ENCODE measurements at regions not wholly inside any gene's neighbourhood (a gene's known extent, or its start where the extent isn't known, plus 50 kb on each side); places are given as distances from the start of the nearest gene placed in this dataset.

DNA sequence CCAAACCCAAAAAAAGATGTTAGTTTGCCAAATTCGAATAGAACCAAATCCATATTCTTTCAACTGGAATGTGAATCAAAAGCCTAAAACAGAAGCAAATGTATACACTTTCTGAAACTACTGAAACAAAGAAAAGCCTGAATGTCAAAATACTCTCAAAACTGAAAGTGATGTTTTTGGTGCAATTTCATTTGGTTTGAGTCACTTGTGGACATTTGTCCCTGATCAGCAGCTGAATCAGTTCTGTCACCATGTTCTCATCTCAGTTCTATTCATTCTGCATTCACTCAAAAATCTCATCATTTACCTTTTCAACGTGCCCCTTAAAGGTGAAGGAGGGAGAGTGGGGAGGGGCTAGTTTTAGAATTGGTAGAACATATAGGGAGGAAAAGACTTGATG lies 266.8 kb downstream of the ABHD5 start:
- TF ChIP-seq SMC3 (conservative IDR thresholded peaks at IDR 0.05; ENCODE audit: poor library complexity) (no peak), CTCF (IDR thresholded peaks at IDR 0.05; ENCODE audit: poor library complexity, severe bottlenecking) (no peak), EZH2 (IDR thresholded peaks at IDR 0.05; ENCODE audit: borderline replicate concordance, insufficient read depth, low read length, poor library complexity, severe bottlenecking) (no peak), TAF1 (IDR thresholded peaks at IDR 0.05; ENCODE audit: low read depth) (no peak), RAD21 (conservative IDR thresholded peaks at IDR 0.05) (no peak), EP300 (conservative IDR thresholded peaks at IDR 0.05; ENCODE audit: poor library complexity, severe bottlenecking) (no peak), POLR2AphosphoS5 (IDR thresholded peaks at IDR 0.05) (no peak), MXI1 (conservative IDR thresholded peaks at IDR 0.05; ENCODE audit: poor library complexity, severe bottlenecking) (no peak)
- TF ChIP-seq, protein P1, sequence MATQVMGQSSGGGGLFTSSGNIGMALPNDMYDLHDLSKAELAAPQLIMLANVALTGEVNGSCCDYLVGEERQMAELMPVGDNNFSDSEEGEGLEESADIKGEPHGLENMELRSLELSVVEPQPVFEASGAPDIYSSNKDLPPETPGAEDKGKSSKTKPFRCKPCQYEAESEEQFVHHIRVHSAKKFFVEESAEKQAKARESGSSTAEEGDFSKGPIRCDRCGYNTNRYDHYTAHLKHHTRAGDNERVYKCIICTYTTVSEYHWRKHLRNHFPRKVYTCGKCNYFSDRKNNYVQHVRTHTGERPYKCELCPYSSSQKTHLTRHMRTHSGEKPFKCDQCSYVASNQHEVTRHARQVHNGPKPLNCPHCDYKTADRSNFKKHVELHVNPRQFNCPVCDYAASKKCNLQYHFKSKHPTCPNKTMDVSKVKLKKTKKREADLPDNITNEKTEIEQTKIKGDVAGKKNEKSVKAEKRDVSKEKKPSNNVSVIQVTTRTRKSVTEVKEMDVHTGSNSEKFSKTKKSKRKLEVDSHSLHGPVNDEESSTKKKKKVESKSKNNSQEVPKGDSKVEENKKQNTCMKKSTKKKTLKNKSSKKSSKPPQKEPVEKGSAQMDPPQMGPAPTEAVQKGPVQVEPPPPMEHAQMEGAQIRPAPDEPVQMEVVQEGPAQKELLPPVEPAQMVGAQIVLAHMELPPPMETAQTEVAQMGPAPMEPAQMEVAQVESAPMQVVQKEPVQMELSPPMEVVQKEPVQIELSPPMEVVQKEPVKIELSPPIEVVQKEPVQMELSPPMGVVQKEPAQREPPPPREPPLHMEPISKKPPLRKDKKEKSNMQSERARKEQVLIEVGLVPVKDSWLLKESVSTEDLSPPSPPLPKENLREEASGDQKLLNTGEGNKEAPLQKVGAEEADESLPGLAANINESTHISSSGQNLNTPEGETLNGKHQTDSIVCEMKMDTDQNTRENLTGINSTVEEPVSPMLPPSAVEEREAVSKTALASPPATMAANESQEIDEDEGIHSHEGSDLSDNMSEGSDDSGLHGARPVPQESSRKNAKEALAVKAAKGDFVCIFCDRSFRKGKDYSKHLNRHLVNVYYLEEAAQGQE (IDR thresholded peaks at IDR 0.05; ENCODE audit: borderline replicate concordance), result no peak
- Histone ChIP-seq H3K9ac (ENCODE audit: low read length) (no peak overlapping the region), H3K4me3 (ENCODE audit: low read length) (no peak overlapping the region), H2AFZ (ENCODE audit: low read depth, low read length) (no peak overlapping the region), H3K27me3 (ENCODE audit: insufficient read depth, low read depth, low read length) (no peaks in the 10 kb centered on the region), H3K9me3 (ENCODE audit: low read length) (no peaks in the 10 kb centered on the region), H3K79me2 (replicated peaks; ENCODE audit: insufficient read depth, low read length) (no peaks in the 10 kb centered on the region), H3K27ac (ENCODE audit: low read length) (no peak overlapping the region), H3K4me2 (ENCODE audit: low read length) (no peak overlapping the region), H3K9me2 (ENCODE audit: insufficient read depth, low read length) (no peaks in the 10 kb centered on the region), H3F3A (ENCODE audit: insufficient read depth, low read length, poor library complexity, severe bottlenecking) (no peaks in the 10 kb centered on the region), H3K36me3 (ENCODE audit: insufficient read depth, low read length) (no peaks in the 10 kb centered on the region), H4K20me1 (ENCODE audit: insufficient read depth) (no peaks in the 10 kb centered on the region)

DNA sequence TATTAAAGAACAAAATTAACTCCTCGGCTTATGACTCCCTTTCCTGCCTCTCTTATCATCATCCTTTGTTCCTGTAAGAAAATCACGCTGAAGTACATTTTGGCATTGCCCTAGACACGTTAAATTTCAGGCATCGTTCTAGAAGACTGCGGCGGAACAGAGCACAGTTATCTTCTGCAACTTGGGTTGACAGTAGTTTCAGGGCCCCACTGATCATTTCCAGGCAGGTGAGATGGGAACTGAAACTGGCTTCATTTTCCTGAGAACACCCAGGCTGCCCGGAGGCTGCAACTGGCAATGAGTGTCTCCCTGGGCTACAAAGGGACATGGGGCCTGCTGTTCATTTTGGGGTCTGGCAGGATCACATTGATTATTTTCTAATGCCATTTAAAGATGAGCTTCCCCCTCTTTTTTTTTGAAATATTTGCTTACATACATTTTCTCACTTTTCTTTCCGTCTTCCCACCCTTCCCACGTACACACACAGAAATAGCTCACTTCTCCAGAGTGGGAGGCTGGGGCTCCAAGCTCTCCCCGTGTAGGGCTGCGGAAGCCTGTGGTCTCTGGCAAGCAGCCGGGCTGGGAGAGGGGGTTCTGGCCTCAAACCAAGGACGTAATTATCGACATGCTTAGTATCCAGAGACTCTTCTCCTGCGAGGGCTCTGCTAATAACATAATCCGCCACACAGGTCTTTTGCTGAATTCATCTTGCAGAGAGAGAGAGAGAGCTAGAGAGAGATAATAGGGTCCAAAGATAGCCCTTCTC lies 267.4 kb downstream of the ABHD5 start:
- Histone ChIP-seq H3K27ac (ENCODE audit: low read length) (no peak overlapping the region), H3F3A (ENCODE audit: insufficient read depth, low read length, poor library complexity, severe bottlenecking) (no peaks in the 10 kb centered on the region), H3K79me2 (replicated peaks; ENCODE audit: insufficient read depth, low read length) (no peaks in the 10 kb centered on the region), H3K4me2 (ENCODE audit: low read length) (no peak overlapping the region), H3K9me2 (ENCODE audit: insufficient read depth, low read length) (no peaks in the 10 kb centered on the region), H3K9ac (ENCODE audit: low read length) (no peak overlapping the region), H3K27me3 (ENCODE audit: insufficient read depth, low read depth, low read length) (no peaks in the 10 kb centered on the region), H3K9me3 (ENCODE audit: low read length) (no peaks in the 10 kb centered on the region), H3K36me3 (ENCODE audit: insufficient read depth, low read length) (no peaks in the 10 kb centered on the region), H2AFZ (ENCODE audit: low read depth, low read length) (no peak overlapping the region), H4K20me1 (ENCODE audit: insufficient read depth) (no peaks in the 10 kb centered on the region), H3K4me3 (ENCODE audit: low read length) (no peak overlapping the region)
- TF ChIP-seq EZH2 (IDR thresholded peaks at IDR 0.05; ENCODE audit: borderline replicate concordance, insufficient read depth, low read length, poor library complexity, severe bottlenecking) (no peak), CTCF (IDR thresholded peaks at IDR 0.05; ENCODE audit: poor library complexity, severe bottlenecking) (no peak), POLR2AphosphoS5 (IDR thresholded peaks at IDR 0.05) (no peak)

Measured in neural cell (in vitro differentiated cells).